ENCODE measurements at regions not wholly inside any gene's neighbourhood (a gene's known extent, or its start where the extent isn't known, plus 50 kb on each side); places are given as distances from the start of the nearest gene placed in this dataset.
"Not testable (repeated sequence)": the region's sequence is repeated elsewhere in the genome, so short reads cannot be mapped to it uniquely, and the experiment has no call there.

DNA sequence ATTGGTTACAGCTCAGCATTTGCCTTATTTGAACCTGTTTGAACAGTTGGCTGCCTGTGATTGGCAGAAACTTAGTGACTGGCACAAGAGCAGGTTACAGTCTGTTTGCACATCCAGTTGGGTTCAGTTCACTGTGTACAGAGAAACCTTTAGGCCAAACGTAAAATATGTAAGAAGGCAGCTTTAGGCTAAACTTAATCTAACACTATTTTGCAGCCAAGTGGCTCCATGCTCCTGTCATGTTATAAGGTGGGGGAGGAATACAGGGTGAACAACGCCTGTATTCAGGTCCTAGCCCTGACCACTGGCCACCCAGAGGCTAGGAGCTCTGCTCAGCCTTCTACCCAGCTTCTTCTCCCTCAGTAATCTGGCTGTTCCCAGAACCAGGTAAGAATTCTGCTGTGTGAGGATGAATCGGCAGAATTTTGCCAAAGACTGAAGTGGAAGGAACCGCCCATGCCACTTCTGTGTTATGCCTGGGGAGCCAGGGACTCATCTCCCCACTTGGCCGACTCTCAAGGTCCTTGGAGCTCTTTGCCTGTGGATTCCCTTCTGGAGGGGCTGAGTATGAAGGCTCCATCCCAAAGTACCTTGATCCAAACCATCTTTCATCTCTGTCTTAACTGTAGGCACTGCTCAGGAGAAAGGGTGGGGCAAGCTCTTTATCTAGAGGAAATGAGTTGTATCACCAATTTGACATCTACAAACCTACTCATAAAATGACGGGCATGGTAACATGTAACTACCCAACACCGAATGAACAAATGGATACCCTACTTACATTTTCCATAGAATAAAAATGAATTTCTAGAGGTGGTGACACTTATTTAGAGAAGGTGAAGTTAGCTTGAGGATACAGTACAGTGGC, 164.4 kb upstream of the NAMPT start:
- no peak for DNase-seq (ENCODE audit: low spot score)

DNA sequence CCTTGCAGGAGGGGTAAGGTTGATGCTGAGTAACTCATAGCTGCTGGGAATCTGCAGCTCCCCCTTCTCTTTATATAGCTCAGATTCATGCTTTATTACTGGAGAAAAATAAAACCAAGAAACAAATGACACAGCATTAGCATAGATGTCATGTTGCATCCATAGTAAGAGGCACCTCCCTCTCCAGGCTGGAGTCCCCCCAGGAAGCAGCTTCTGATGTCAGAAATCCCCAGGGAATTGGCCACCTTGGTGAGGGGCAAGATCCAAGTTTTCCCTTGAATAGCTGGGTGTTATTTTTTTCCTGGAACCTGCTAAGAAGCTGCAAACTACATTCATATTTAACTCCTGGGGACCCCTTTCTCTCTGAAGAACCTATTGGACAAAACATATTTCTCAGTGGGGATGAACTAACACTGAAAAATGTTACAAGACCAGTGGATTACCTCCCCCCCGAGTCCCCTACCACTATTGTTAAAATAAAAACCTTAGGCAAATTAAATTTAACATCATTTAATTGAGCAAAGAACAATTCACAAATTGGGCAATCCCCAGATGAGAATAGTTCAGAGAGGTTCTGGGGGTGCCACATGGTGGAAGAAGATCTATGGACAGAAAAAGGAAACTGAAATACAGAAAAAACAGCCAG, 163.7 kb upstream of the NAMPT start:
- no peak for DNase-seq (ENCODE audit: low spot score)

DNA sequence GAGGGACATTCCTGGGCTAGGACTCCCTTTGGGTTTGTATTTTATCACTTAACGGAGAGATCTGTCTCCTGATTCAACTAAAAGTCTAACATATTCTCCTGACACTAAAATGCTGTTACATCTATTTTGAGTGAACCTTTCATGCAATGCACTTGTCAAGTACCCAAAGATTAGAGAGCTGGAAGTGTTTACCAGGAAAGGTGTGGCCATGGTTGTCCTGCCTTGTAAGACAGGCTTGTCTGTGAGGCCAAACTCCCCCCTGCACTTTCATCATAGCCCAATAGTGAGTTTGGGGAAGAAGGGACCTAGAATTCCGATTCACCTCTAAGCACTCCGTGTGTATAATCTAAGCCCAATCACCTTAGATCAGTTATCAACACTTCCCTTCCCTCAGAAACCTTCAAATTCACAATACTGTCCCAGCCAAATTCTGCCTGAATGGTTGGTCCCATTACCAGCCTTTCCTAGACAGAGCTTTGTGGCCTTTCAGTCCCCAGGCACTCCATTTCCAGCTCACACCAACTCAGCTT, 162.6 kb upstream of the NAMPT start:
- DNase-seq (ENCODE audit: low spot score), result no peak

DNA sequence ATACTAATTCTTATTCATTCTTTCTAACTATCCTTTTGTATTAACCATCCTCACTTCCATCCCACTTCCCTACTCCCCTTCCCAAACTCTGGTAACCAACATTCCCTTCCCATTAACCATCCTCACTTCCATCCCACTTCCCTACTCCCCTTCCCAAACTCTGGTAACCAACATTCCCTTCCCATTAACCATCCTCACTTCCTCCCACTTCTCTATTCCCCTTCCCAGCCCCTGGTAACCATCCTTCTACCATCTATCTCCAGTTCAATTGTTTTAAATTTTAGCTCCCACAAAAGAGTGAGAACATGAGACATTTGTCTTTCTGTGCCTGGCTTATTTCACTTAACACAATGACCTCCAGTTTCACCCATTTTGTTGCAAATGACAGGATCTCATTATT, 160.6 kb upstream of the NAMPT start:
- not testable (repeated sequence) for DNase-seq (ENCODE audit: low spot score)

DNA sequence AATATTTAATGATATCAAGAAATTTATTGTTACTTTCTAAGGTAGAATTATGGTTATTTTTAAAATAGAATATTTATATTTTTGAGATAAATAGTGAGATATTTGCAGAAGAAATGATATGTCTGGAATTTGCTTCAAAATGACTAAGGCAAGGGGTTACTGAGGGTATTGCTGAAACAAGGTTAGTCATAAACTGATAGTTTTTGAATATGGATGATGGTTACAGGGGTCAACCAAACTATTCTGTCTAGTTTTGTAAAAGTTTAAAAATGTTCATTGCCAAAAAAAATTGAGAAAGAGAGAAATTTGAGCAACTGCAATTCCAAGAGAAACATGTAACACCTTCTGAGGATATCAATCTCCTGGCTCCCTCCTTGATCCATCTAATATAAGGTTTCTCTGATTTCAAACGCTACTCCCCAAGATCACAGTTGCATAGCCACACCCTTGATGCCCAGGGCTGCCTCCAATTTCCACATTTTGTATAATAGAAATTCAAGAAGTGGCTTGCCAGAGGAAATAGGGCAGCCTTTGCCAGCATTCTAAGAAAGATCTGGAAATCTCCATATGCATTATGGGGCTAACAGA, 159.4 kb upstream of the NAMPT start:
- DNase-seq (ENCODE audit: low spot score), result no peak

DNA sequence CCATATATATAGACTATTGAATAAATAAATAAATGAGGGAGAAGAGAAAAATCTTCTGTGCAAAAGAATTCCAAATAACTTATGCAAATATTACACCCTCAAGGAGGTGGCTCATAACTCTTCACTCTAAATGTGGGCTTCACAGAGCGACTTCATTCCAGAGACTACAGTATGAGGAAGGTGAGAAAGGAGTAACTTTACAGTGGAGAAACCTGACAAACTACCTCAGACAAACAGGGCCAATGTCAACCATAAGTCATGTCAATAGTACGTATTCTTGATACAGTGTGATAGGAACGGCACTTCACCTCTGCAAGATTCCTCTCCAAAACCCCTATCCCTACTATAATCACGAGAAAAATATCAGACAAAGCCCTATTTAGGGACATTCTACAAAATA, 158.4 kb upstream of the NAMPT start:
- DNase-seq (ENCODE audit: low spot score), result no peak

DNA sequence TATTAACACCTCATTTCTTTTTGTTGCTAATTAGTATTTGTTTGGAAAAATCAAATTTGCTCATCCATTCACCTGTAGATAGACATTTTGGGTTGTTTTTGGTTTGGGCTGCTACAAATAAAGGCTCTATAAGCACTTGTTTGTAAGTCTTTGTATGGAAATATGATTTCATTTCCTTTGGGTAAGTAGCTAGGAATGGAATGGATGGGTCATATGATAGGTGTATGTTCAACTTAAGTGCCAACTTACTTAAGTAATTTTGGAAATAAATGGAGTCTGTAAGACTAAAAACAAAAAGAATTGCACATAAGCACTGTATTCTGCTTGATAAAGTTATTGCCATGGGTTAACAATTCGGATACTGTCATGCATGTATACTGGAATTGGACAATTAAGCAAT, 157.7 kb upstream of the NAMPT start:
- no peak for DNase-seq (ENCODE audit: low spot score)

DNA sequence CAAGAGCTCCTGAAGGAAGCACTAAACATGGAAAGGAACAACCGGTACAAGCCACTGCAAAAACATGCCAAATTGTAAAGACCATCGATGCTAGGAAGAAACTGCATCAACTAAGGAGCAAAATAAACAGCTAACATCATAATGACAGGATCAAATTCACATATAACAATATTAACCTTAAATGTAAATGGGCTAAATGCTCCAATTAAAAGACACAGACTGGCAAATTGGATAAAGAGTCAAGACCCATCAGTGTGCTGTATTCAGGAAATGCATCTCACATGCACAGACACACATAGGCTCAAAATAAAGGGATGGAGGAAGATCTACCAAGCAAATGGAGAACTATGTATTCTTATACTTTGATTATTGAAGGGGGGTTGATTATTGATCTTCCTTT, 156.6 kb upstream of the NAMPT start:
- DNase-seq (ENCODE audit: low spot score), result not testable (repeated sequence)

DNA sequence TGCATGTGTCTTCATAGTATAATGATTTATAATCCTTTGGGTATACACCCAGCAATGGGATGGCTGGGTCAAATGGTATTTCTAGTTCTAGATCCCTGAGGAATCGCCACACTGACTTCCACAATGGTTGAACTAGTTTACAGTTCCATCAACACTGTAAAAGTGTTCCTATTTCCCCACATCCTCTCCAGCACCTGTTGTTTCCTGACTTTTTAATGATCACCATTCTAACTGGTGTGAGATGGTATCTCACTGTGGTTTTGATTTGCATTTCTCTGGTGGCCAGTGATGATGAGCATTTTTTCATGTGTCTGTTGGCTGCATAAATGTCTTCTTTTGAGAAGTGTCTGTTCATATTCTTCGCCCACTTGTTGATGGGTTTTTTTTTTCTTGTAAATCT, 152.2 kb upstream of the NAMPT start:
- not testable (repeated sequence) for DNase-seq (ENCODE audit: low spot score)

DNA sequence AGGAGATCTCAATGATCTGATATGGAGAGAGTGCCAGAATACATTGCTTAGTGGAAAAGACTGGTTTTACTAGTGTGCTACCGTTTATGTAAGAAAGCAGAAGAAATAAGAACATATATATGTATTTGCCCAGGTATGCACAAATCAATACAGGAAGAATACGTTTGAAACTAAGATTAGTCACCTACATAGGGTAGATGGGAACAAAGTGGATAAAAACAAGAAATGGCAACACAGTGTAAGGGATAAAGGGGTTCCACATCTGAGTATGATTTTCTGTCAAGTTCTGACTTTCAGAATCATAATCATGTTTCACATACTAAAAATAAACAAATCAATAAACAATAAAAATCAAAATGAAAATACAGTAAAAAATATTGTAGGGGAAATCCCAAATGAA, 148.6 kb upstream of the NAMPT start:
- DNase-seq (ENCODE audit: low spot score), result no peak

DNA sequence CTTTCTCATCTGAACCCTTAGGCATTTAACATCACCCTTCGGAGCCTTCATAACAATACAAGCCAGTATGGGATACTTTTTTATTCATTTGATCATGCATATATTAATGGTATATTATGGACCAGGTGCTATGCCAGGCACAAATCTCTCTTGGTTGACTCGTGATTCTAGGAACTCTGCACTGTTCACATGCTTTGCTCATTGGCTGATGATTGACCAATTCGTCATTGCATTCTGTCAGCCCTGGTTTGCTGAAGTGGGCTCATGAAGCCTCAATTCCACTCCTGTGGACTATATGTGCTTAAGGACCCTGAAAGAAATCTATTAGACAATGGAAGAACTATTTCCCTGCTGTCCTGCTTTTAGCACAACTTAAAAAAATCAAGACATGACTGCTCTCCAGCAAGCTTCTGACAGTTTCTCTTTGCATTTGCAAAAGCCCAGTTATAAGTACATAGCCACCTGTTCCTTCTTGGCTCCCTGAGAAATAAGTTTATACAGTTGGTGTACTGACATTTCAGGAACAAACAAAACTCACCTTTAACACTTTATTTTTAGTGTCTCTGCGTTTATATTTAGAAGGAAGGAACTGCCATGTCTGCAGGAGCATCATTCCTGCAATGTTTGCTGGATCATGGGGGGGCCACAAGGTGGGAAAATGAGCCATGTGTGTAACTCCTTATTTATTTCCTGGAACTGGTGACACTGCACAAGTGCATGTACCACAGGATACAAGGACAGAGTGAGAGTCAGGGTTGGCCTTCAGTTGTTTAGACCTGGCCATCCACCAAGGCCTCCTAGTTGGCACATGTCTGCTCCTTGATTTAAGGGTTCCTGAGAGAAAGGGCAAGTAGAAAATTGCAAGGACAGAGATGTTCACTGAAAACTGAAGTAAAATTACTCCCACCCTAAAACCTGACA, 146.0 kb upstream of the NAMPT start:
- DNase-seq (ENCODE audit: low spot score), result no peak

DNA sequence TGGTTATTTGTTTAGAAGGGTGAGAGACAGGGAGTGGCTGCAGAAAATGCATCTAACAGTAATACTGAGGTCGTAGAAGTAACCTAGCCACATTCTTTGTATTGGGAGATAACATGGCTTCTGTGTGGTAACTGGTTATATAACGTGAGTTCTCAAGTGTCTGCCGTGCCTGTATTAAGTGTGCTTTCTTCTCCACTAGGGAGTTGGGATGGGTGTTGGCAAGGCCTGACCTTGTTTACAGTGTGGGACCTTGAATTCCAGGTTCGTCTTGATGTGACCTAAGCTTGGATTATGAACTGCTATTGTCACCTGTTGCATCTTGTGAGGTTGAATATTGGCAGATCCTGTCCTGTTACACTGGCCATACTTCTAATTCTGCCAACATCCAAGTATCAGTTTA, 145.3 kb upstream of the NAMPT start:
- no peak for DNase-seq (ENCODE audit: low spot score)

DNA sequence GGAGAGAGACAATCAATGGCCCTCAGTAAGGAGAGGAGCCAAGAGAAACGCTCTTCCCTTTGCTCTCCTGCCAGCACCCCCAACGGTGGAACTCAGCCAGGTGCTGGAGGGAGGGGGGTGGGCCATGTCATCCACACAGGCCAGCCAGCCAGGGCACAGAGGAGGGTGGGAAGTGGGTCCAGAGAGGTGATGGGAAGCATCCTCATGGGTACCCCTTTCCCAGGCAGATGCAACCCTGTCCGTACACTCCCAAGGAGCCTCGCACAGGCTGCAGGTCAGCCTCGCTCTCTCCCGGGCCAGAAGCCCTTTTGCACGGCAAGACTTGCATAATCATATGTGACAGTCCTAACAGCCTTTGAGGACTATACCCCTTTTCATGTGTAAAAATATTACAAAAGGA, 142.0 kb upstream of the NAMPT start:
- DNase-seq (ENCODE audit: low spot score), result no peak

DNA sequence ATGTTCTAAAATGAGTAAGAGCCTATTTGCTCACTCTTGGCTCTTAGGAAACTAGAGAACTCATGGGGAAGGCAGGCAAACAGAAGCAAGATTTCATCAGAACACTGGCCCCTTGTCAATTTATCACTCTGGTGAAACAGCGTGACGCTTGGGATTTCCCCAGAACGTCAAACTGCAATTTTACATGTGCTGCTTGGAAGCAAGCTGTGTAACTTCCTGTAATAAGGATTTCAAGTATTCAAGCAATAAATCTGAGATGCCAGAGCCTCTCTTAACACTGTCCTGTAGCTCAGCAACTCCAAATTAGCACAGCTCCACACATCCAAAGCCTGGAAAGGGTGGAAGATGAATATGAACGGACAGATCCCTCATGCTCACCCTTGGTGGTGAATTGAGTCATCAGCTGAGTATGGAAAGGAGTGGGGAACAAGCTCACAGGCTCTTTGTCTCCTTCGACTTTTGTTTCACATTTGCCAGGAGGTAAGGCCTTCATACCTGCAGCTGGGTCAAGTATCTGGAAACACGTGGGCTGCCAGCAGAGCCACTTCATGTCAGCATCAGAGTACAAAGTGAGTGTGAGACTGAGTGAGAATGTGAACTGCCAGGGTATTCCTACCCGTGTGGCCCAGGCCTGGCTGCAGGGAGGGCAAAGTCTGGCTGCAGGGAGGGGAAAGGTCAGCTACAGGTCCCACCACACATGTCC, 140.4 kb upstream of the NAMPT start:
- peak; percentile 31 for DNase-seq (ENCODE audit: low spot score)

DNA sequence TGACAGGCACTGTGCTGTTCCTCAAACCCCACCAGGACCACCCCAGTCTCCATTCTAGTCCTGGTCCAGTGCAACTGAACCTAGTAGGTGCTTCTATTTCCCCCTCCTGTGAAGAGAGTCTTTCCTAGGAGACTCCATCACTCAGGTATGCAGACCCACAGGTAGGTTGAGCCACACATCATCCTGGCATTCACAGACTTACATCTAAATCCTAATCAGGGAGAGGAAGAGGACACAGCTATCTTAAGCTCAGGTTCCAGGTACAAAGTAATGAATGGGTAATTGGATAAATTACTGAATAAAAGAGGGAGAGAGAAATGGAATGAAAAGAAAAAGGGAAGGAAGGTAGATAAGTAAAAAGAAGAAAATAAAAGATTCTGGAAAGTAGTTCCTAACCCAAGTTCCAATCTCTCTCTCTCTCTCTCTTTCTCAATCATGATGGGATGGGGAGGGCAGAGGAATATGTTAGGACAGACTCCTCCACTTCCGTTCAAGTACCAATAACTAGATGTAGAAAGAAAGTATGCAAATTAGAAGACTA, 139.8 kb upstream of the NAMPT start:
- DNase-seq (ENCODE audit: low spot score), result no peak

DNA sequence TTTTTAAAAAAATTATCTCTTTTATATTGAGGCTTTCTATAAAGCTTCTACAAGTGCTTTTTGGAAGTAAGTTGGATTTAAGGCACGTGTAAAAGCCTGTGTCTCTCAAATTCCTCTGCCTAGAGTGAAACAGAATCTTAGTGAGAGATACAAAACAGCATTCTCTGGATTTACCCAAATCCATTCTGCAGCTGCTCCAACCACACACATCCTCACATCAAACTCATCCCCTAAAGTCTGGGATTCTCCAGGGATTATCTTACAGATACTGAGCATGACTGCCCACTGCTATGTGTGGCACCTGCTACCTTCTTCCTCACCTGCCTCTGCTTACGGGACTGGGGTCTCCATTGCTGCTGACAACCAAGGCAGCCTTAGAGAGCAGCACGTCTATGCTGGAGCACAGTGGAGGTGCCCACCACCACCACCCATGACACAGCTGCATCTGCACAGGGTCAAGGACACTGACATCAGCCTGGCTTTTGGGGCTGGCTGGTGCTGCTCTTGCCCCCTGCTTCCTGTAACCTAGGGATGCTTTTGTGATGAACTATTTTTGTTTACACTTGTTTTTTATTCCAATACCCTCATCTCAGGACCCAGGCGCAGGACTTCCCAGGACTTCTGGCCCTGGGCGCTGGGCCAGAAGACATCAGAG, 139.2 kb upstream of the NAMPT start:
- DNase-seq (ENCODE audit: low spot score), result no peak

DNA sequence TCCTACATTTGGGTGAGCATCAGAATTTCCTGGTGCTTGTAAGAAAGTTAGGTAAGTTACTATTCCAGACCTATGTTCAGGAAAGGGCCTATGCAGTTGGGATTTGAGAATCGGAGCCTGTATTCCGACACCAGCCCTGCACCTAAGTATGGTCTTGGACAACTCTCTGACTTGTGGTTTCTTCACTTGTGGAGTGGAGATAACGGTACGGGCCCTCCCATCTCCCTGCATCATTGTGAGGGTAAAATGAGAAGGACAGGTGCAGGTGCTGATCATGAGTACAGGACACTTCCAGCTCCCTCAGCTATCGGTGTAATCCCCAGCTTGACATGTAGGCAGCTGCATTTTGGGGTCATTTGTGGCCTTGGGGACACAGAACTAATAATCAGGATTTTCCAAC, 138.3 kb upstream of the NAMPT start:
- DNase-seq (ENCODE audit: low spot score), result no peak

DNA sequence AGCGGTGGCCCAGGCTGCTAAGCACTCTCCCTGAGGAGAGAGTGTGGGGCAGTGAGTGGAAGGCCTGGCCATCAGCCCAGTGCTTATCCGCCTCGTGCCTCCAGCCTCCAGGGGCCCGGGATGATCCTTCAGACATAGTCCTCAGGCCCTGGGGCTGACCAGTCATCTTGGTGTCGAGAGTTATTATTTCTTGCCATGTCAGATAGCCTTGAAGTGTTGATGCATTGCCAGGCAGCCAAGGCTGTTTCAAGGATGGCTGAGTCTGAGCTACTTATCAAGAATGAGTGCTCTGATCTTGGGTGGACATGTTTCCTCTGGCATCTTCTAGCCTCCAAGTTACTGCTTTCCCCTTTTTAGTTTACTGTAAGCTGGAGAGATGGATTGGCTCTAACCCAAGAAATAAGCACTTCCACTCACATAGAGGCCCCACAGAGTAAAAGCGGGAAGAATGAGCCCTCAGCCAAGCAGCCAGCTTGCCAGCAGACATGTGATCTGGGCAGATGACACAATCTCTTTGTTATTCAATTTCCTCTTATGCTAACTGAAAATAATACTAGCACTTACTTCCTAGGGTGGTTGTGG, 136.5 kb upstream of the NAMPT start:
- no peak for DNase-seq (ENCODE audit: low spot score)

DNA sequence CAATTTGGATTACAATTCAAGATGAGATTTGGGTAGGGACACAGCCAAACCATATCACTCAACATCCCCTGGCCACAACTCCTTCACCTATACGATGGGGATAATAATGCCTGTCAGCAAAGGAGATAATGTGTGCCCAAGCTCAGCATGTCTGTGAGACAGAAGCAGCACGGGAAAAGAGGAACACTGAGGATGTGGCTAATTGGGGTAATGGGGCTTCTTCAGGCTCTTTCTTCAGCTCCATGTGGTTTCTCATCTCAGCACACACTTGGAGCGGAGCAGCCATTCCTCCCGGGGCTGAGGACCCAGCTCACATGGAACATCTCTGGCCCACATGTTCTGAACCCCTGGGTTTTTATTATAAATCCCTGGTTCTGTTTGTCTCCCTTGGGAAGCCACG, 136.0 kb upstream of the NAMPT start:
- no peak for DNase-seq (ENCODE audit: low spot score)

DNA sequence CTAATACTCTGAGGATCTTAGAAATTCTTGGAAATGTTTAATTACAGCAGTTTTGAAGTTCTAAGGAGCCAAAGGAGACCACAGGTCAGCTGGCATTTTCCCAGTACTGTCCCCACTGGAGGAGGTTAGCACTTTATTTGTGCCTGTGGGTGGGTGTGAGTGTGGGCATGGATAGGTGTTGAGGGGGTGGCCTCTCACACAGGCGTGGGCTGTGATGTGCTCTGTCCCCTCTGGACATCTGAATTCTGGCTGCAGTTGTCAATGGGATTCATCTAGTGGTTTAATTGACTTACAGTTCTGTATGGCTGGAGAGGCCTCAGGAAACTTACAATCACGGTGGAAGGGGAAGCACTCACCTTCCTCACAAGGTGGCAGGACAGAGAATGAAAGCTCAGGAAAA, 135.4 kb upstream of the NAMPT start:
- no peak for DNase-seq (ENCODE audit: low spot score)

Data from CD4-positive, alpha-beta T cell treated with Interleukin-2 at 100 ng/mL for 4 hours (primary cell).